HG03025 (cell line): ENCODE measurements at regions not wholly inside any gene's neighbourhood (a gene's known extent, or its start where the extent isn't known, plus 50 kb on each side); places are given as distances from the start of the nearest gene placed in this dataset.

Experiments used
- ATAC-seq: cut with Tn5 transposase; IDR thresholded peaks from one replicate; pipeline ENCODE4 v1.9.1; 2021; ENCODE audit warnings: mild to moderate bottlenecking, moderate library complexity; ENCODE audit not compliant: unreplicated experiment, low FRiP score

GRCh38 chr22:22431271-22432220 lies 77.0 kb downstream of the ZNF280B start:
- ATAC-seq: no peak

GRCh38 chr22:22432479-22432878 lies 76.1 kb downstream of the ZNF280B start:
- ATAC-seq: no peak

- ATAC-seq: no peak
Observed at GRCh38 chr22:22432937-22433336, 75.6 kb downstream of the ZNF280B start.

DNA sequence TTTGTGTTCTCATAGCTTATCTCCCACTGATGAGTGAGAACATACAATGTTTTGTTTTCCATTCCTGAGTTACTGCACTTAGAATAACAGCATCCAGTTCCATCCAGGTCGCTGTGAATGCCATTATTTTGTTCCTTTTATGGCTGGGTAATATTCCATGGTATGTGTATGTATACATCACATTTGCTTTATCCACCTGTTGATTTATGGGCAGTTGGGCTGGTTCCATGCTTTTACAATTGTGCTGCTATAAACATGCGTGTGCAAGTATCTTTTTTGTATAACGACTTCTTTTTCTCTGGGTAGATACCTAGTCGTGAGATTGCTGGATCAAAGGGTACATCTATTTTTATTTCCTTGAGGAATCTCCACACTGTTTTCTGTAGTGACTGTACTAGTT lies 74.8 kb downstream of the ZNF280B start:
- ATAC-seq: no peak
